B cell (primary cell): ENCODE measurements at regions not wholly inside any gene's neighbourhood (a gene's known extent, or its start where the extent isn't known, plus 50 kb on each side); places are given as distances from the start of the nearest gene placed in this dataset.

ENCODE experiments used
- CTCF ChIP-seq: fragments of 200-600 bp; IDR thresholded peaks from one replicate; pipeline ENCODE4 v1.8.0; 2022; ENCODE audit warnings: antibody characterized with exemption, mild to moderate bottlenecking
- EZH2 ChIP-seq: IDR thresholded peaks from 2 replicates; pipeline ENCODE4 v1.6.1; 2012; ENCODE audit warnings: borderline replicate concordance, low read depth, mild to moderate bottlenecking, moderate library complexity, low read length; ENCODE audit not compliant: insufficient read depth, poor library complexity, severe bottlenecking

- no peak for TF ChIP-seq CTCF
- no peak for TF ChIP-seq EZH2
These were observed 362.2 kb downstream of the SRGAP2C start for GRCh38 chr1:121546830-121547591.
